Stimulated activated CD4-positive, alpha-beta T cell treated with anti-CD3 and anti-CD28 coated beads, Interleukin-1b, Interleukin-23, amount 100 ng/mL, for 48 hours (primary cell): ENCODE measurements at regions not wholly inside any gene's neighbourhood (a gene's known extent, or its start where the extent isn't known, plus 50 kb on each side); places are given as distances from the start of the nearest gene placed in this dataset.
"Not testable (repeated sequence)": the region's sequence is repeated elsewhere in the genome, so short reads cannot be mapped to it uniquely, and the experiment has no call there.

Experiments used
- DNase-seq: peaks from one replicate; pipeline ENCODE4 v3.0.0-alpha.2; 2020

- DNase-seq: no peak
These were observed 171.0 kb downstream of the HSD17B3 start for GRCh38 chr9:96130970-96131369.

GRCh38 chr9:96129747-96130146 is 172.2 kb downstream of the HSD17B3 start:
- DNase-seq: no peak

GRCh38 chr9:96128880-96129279 is 173.1 kb downstream of the HSD17B3 start:
- DNase-seq: no peak

GRCh38 chr9:96126321-96126881 is 175.6 kb downstream of the HSD17B3 start:
- no peak for DNase-seq

GRCh38 chr9:96125624-96126023 is 176.4 kb downstream of the HSD17B3 start:
- DNase-seq: no peak

GRCh38 chr9:96122751-96123150 is 179.2 kb downstream of the HSD17B3 start:
- no peak for DNase-seq

GRCh38 chr9:96122282-96122681 is 179.7 kb downstream of the HSD17B3 start:
- DNase-seq: no peak

- DNase-seq: no peak
These were observed 180.8 kb downstream of the HSD17B3 start for GRCh38 chr9:96121136-96121535.

- DNase-seq: no peak
These were observed 184.4 kb downstream of the HSD17B3 start for GRCh38 chr9:96117398-96118080.

GRCh38 chr9:96116275-96117064 is 185.5 kb downstream of the HSD17B3 start:
- DNase-seq: no peak

GRCh38 chr9:96115836-96116235 is 186.1 kb downstream of the HSD17B3 start:
- no peak for DNase-seq

- DNase-seq: no peak
These were observed 188.9 kb downstream of the HSD17B3 start for GRCh38 chr9:96113032-96113431.

GRCh38 chr9:96109680-96110351 is 192.2 kb downstream of the HSD17B3 start:
- no peak for DNase-seq

GRCh38 chr9:96108691-96109380 is 193.1 kb downstream of the HSD17B3 start:
- no peak for DNase-seq

- no peak for DNase-seq
These were observed 194.5 kb downstream of the HSD17B3 start for GRCh38 chr9:96107436-96107835.

- no peak for DNase-seq
These were observed 201.3 kb downstream of the HSD17B3 start for GRCh38 chr9:96100385-96101300.

GRCh38 chr9:96090630-96091029 is 211.3 kb downstream of the HSD17B3 start:
- not testable (repeated sequence) for DNase-seq

GRCh38 chr9:96089452-96090085 is 212.4 kb downstream of the HSD17B3 start:
- no peak for DNase-seq

GRCh38 chr9:96088510-96088909 is 213.0 kb downstream of the ERCC6L2 start:
- no peak for DNase-seq

GRCh38 chr9:96087669-96088299 is 212.3 kb downstream of the ERCC6L2 start:
- no peak for DNase-seq
